IMR-90 (cell line): ENCODE measurements at regions not wholly inside any gene's neighbourhood (a gene's known extent, or its start where the extent isn't known, plus 50 kb on each side); places are given as distances from the start of the nearest gene placed in this dataset.

Source experiments
- ATAC-seq: fragments of 200-7000 bp; cut with Tn5 transposase; 2 replicates; pipeline ENCODE4 v1.9.1; 2020; ENCODE audit warnings: low read depth, mild to moderate bottlenecking, moderate library complexity
- BruUV-seq: library from RNA; stranded (reverse); fragments of 400-500 nt; replicated peaks from 2 replicates; lab custom pipeline; 2021; lab: Mats Ljungman, UMichigan
- CTCF ChIA-PET: fragments of 300-600 bp; formaldehyde crosslinking; extraction: SDS; loops from one replicate; lab custom pipeline; 2021; ENCODE audit warnings: antibody characterized with exemption; lab: Yijun Ruan, JAX
- POLR2A ChIA-PET: fragments of 300-600 bp; sonication (Branson Sonifier 250); formaldehyde crosslinking; loops from one replicate; lab custom pipeline; 2022; ENCODE audit warnings: antibody characterized with exemption; ENCODE audit not compliant: unreplicated experiment; lab: Charles Lee
- DNase-seq: peaks from one replicate; pipeline ENCODE4 v3.0.0; 2013
- H2AFZ ChIP-seq: replicated peaks from 2 replicates; pipeline ENCODE3; 2013; ENCODE audit warnings: low read length, mild to moderate bottlenecking; ENCODE audit not compliant: poor library complexity
- H2AK5ac ChIP-seq: 2 replicates; pipeline ENCODE4 v1.6.1; 2013; ENCODE audit warnings: low read depth, low read length, inconsistent platforms
- H2AK9ac ChIP-seq: replicated peaks from 2 replicates; pipeline ENCODE3; 2013; ENCODE audit warnings: mild to moderate bottlenecking, low read depth, low read length, moderate library complexity; ENCODE audit not compliant: poor library complexity
- H2BK120ac ChIP-seq: 2 replicates; pipeline ENCODE4 v1.6.1; 2013; ENCODE audit warnings: low read depth, low read length, inconsistent platforms
- H2BK15ac ChIP-seq: 3 replicates; pipeline ENCODE4 v1.6.1; 2013; ENCODE audit warnings: low read depth, low read length, inconsistent platforms
- H2BK20ac ChIP-seq: 2 replicates; pipeline ENCODE4 v1.6.1; 2013; ENCODE audit warnings: low read depth, mild to moderate bottlenecking, inconsistent platforms, low read length, moderate library complexity
- H2BK5ac ChIP-seq: 2 replicates; pipeline ENCODE4 v1.6.1; 2013; ENCODE audit warnings: mild to moderate bottlenecking, low read depth, low read length, inconsistent platforms; ENCODE audit not compliant: poor library complexity, severe bottlenecking
- H3K14ac ChIP-seq: replicated peaks from 2 replicates; pipeline ENCODE4 v1.6.1; 2013; ENCODE audit warnings: low read depth, low read length, inconsistent platforms
- H3K18ac ChIP-seq: 2 replicates; pipeline ENCODE4 v1.6.1; 2013; ENCODE audit warnings: low read depth, low read length, control low read depth
- H3K23ac ChIP-seq: 2 replicates; pipeline ENCODE4 v1.6.1; 2013; ENCODE audit warnings: low read depth, low read length, inconsistent platforms
- H3K27ac ChIP-seq: 2 replicates; pipeline ENCODE4 v1.5.1; 2013; ENCODE audit warnings: mild to moderate bottlenecking, control low read depth, low read length; ENCODE audit not compliant: insufficient read depth
- H3K27me3 ChIP-seq: 2 replicates; pipeline ENCODE4 v1.6.1; 2013; ENCODE audit warnings: low read length; ENCODE audit not compliant: control insufficient read depth, insufficient read depth
- H3K36me3 ChIP-seq: 2 replicates; pipeline ENCODE4 v1.6.1; 2013; ENCODE audit warnings: low read length, mixed read lengths; ENCODE audit not compliant: control insufficient read depth, insufficient read depth
- H3K4ac ChIP-seq: 2 replicates; pipeline ENCODE4 v1.6.1; 2013; ENCODE audit warnings: low read depth, low read length, inconsistent platforms
- H3K4me1 ChIP-seq: 2 replicates; pipeline ENCODE4 v1.6.1; 2013; ENCODE audit warnings: low read length, mixed read lengths; ENCODE audit not compliant: control insufficient read depth, insufficient read depth
- H3K4me2 ChIP-seq: 2 replicates; pipeline ENCODE4 v1.6.1; 2013; ENCODE audit warnings: low read depth, mild to moderate bottlenecking, control low read depth, low read length, moderate library complexity
- H3K4me3 ChIP-seq: 2 replicates; pipeline ENCODE4 v1.5.1; 2013; ENCODE audit warnings: low read depth, mild to moderate bottlenecking, control low read depth, low read length, moderate library complexity; ENCODE audit not compliant: insufficient read depth
- H3K56ac ChIP-seq: 2 replicates; pipeline ENCODE4 v1.6.1; 2013; ENCODE audit warnings: low read length, inconsistent platforms; ENCODE audit not compliant: insufficient read depth; ENCODE audit errors: extremely low read depth
- H3K79me1 ChIP-seq, 2 experiments: 2 replicates each; pipeline ENCODE4 v1.6.1; 2013; ENCODE audit warnings: low read length in 2 of 2, inconsistent platforms in 1 of 2, low read depth in 1 of 2
- H3K9ac ChIP-seq: 2 replicates; pipeline ENCODE4 v1.6.1; 2013; ENCODE audit warnings: low read depth, low read length, control low read depth
- H3K9me1 ChIP-seq: 2 replicates; pipeline ENCODE4 v1.6.1; 2013; ENCODE audit warnings: low read length, inconsistent platforms; ENCODE audit not compliant: insufficient read depth
- H3K9me3 ChIP-seq: 2 replicates; pipeline ENCODE4 v1.6.1; 2013; ENCODE audit warnings: low read length; ENCODE audit not compliant: control insufficient read depth, insufficient read depth
- H4K20me1 ChIP-seq: 2 replicates; pipeline ENCODE4 v1.6.1; 2013; ENCODE audit warnings: low read length, inconsistent platforms; ENCODE audit not compliant: insufficient read depth
- H4K5ac ChIP-seq: 2 replicates; pipeline ENCODE4 v1.6.1; 2013; ENCODE audit warnings: mild to moderate bottlenecking, low read depth, low read length, control low read depth
- H4K8ac ChIP-seq, 2 experiments: 2 replicates each; pipeline ENCODE4 v1.6.1; 2013; ENCODE audit warnings: low read depth in 2 of 2, low read length in 2 of 2, control low read depth in 1 of 2, inconsistent platforms in 1 of 2
- H4K91ac ChIP-seq: 2 replicates; pipeline ENCODE4 v1.6.1; 2013; ENCODE audit warnings: low read depth, low read length, inconsistent platforms; ENCODE audit not compliant: insufficient read depth
- MAFK ChIP-seq: IDR thresholded peaks from 2 replicates; pipeline ENCODE4 v1.6.1; 2012; ENCODE audit warnings: low read depth, low read length, improper control_type of control experiment
- MXI1 ChIP-seq: IDR thresholded peaks from 2 replicates; pipeline ENCODE4 v1.6.1; 2012; ENCODE audit warnings: low read depth, mild to moderate bottlenecking, low read length, moderate library complexity, borderline replicate concordance
- NFE2L2 ChIP-seq: fragments of 150-350 bp; IDR thresholded peaks from 2 replicates; pipeline ENCODE4 v1.6.1; 2016; ENCODE audit warnings: low read depth, mild to moderate bottlenecking, low read length
- POLR2A ChIP-seq: IDR thresholded peaks from 2 replicates; pipeline ENCODE4 v1.6.1; 2012; ENCODE audit warnings: mild to moderate bottlenecking, low read depth, low read length
- RAD21 ChIP-seq: IDR thresholded peaks from 2 replicates; pipeline ENCODE4 v1.6.1; 2012; ENCODE audit warnings: low read length, improper control_type of control experiment
- RCOR1 ChIP-seq: IDR thresholded peaks from 2 replicates; pipeline ENCODE4 v1.6.1; 2012; ENCODE audit warnings: mild to moderate bottlenecking, low read length, improper control_type of control experiment; ENCODE audit not compliant: insufficient replicate concordance
- SMC3 ChIP-seq: fragments of 150-350 bp; IDR thresholded peaks from 2 replicates; pipeline ENCODE4 v1.6.1; 2016; ENCODE audit warnings: low read depth, mild to moderate bottlenecking, antibody characterized with exemption, low read length, moderate library complexity
- WGBS, 2 experiments: methylation state at CpG; one replicate each; pipeline versions ENCODE4 v1.1.5 to v1.1.7; 2013; ENCODE audit warnings: missing lambda C conversion rate in 2 of 2; ENCODE audit not compliant: insufficient read length in 1 of 2; ENCODE audit errors: extremely low coverage in 2 of 2; 5-methylcytosine and 5-hydroxymethylcytosine counted together
- dilution Hi-C: fragments of 300-500 bp; cut with HindIII; formaldehyde crosslinking; loops from one replicate; pipeline ENCODE4 v1.14.3; 2018; ENCODE audit warnings: low sequenced_read_pairs; ENCODE audit not compliant: unreplicated experiment
- in situ Hi-C: fragments of 300-500 bp; cut with MboI; formaldehyde crosslinking; loops from 3 replicates; pipeline ENCODE4 v1.14.3; 2019; ENCODE audit warnings: low sequenced_read_pairs, inconsistent platforms, mixed read lengths
- intact Hi-C: fragments of 100-400 bp; cut with micrococcal nuclease; formaldehyde crosslinking; loops from 2 replicates; pipeline ENCODE4 v1.10.0; 2022

GRCh38 chr16:35195173-35195863 is 1735.9 kb downstream of the TP53TG3F start:
- no peak overlapping the region for H3K4ac ChIP-seq
- H3K23ac ChIP-seq: no peak overlapping the region
- intact Hi-C loops (no loop called here), dilution Hi-C loops (no loop called here), in situ Hi-C loops (no loop called here)
- ChIA-PET POLR2A (no interaction called here), CTCF (no interaction called here)
- H3K9me3 ChIP-seq: peaks cover 20% of the 10 kb centered on the region; the same call in 1 of the 2 replicates
- 59% methylated on average over 9 of the region's 29 CpGs; no CpG with 5 or more reads in 1 of the 2 experiments for WGBS, 2 experiments
- no peak overlapping the region for H2BK120ac ChIP-seq
- H2BK20ac ChIP-seq: no peak overlapping the region
- H2BK15ac ChIP-seq: no peak overlapping the region
- H3K79me1 ChIP-seq: no peaks in the 10 kb centered on the region
- H3K18ac ChIP-seq: no peak overlapping the region
- TF ChIP-seq SMC3 (no peak), RCOR1 (no peak), POLR2A (no peak), MAFK (no peak), NFE2L2 (no peak), RAD21 (no peak), MXI1 (no peak)
- no peak overlapping the region for H3K4me3 ChIP-seq
- no peak overlapping the region for H3K14ac ChIP-seq
- no peaks in the 10 kb centered on the region for H3K36me3 ChIP-seq
- DNase-seq (no peak), ATAC-seq (no peak)
- no peaks in the 10 kb centered on the region for H3K4me1 ChIP-seq
- H4K20me1 ChIP-seq: no peaks in the 10 kb centered on the region
- H3K27ac ChIP-seq: no peak overlapping the region
- no peak overlapping the region for H3K56ac ChIP-seq
- H4K8ac ChIP-seq: no peak overlapping the region
- no peak overlapping the region for H4K91ac ChIP-seq
- no peaks in the 10 kb centered on the region for H3K9me1 ChIP-seq
- H2AK9ac ChIP-seq: no peak overlapping the region
- H2BK5ac ChIP-seq: no peak overlapping the region
- H3K4me2 ChIP-seq: no peak overlapping the region
- no peak overlapping the region for H3K9ac ChIP-seq
- H2AK5ac ChIP-seq: no peak overlapping the region
- no peaks in the 10 kb centered on the region for H3K27me3 ChIP-seq
- no TSS peak for BruUV-seq
- H2AFZ ChIP-seq: no peak overlapping the region
- no peak overlapping the region for H4K5ac ChIP-seq
